NCI-H1436 treated with DMSO at 0.1 percent for 48 hours (cell line): ENCODE measurements at regions not wholly inside any gene's neighbourhood (a gene's known extent, or its start where the extent isn't known, plus 50 kb on each side); places are given as distances from the start of the nearest gene placed in this dataset.

Experiments
- DNase-seq: peaks from one replicate; lab custom pipeline; 2025; lab: John Stamatoyannopoulos, UW

- DNase-seq = no peak
These were observed 74.2 kb upstream of the BMP2 start for GRCh38 chr20:6693178-6693807.

GRCh38 chr20:6692566-6693173, 74.8 kb upstream of the BMP2 start:
- no peak for DNase-seq

GRCh38 chr20:6691516-6691915, 76.0 kb upstream of the BMP2 start:
- DNase-seq = no peak

- no peak for DNase-seq
These were observed 78.0 kb upstream of the BMP2 start for GRCh38 chr20:6689339-6689973.

- DNase-seq = no peak
These were observed 81.3 kb upstream of the BMP2 start for GRCh38 chr20:6686171-6686570.

- no peak for DNase-seq
These were observed 81.9 kb upstream of the BMP2 start for GRCh38 chr20:6685626-6686025.

GRCh38 chr20:6685181-6685582, 82.3 kb upstream of the BMP2 start:
- no peak for DNase-seq

GRCh38 chr20:6683021-6683977, 84.2 kb upstream of the BMP2 start:
- no peak for DNase-seq

GRCh38 chr20:6680854-6681253, 86.6 kb upstream of the BMP2 start:
- no peak for DNase-seq

- no peak for DNase-seq
These were observed 87.0 kb upstream of the BMP2 start for GRCh38 chr20:6680441-6680840.

GRCh38 chr20:6679086-6679485, 88.4 kb upstream of the BMP2 start:
- DNase-seq = no peak

- no peak for DNase-seq
These were observed 89.4 kb upstream of the BMP2 start for GRCh38 chr20:6678101-6678500.

- DNase-seq = no peak
These were observed 92.7 kb upstream of the BMP2 start for GRCh38 chr20:6674831-6675230.

- DNase-seq = no peak
These were observed 94.4 kb upstream of the BMP2 start for GRCh38 chr20:6673071-6673470.

- DNase-seq = no peak
These were observed 95.7 kb upstream of the BMP2 start for GRCh38 chr20:6671829-6672228.

- DNase-seq = no peak
These were observed 98.9 kb upstream of the BMP2 start for GRCh38 chr20:6668546-6668945.

- DNase-seq = no peak
These were observed 101.7 kb upstream of the BMP2 start for GRCh38 chr20:6665621-6666355.

- DNase-seq = no peak
These were observed 102.3 kb upstream of the BMP2 start for GRCh38 chr20:6665161-6665560.

GRCh38 chr20:6664574-6664973, 102.9 kb upstream of the BMP2 start:
- DNase-seq = no peak

GRCh38 chr20:6663751-6664388, 103.6 kb upstream of the BMP2 start:
- DNase-seq = no peak

- DNase-seq = no peak
These were observed 104.4 kb upstream of the BMP2 start for GRCh38 chr20:6663104-6663503.
